Mesenchymal stem cell (in vitro differentiated cells and primary cell): ENCODE measurements at regions not wholly inside any gene's neighbourhood (a gene's known extent, or its start where the extent isn't known, plus 50 kb on each side); places are given as distances from the start of the nearest gene placed in this dataset.

ENCODE experiments used
- DNase-seq: peaks from one replicate; pipeline ENCODE4 v3.0.0-alpha.2; 2013
- H2AFZ ChIP-seq: one replicate; pipeline ENCODE4 v1.6.1; 2013; ENCODE audit warnings: low read depth, mild to moderate bottlenecking, control low read depth, inconsistent platforms, low read length, moderate library complexity
- H2AK5ac ChIP-seq: 2 replicates; pipeline ENCODE4 v1.6.1; 2013; ENCODE audit warnings: low read length, moderate library complexity, mild to moderate bottlenecking, inconsistent platforms; ENCODE audit not compliant: severe bottlenecking
- H2BK120ac ChIP-seq: one replicate; pipeline ENCODE4 v1.6.1; 2013; ENCODE audit warnings: low read depth, mild to moderate bottlenecking, inconsistent platforms, low read length, moderate library complexity
- H2BK12ac ChIP-seq, 2 experiments: one replicate each; pipeline ENCODE4 v1.6.1; 2013; ENCODE audit warnings: inconsistent platforms in 2 of 2, low read length in 2 of 2, mild to moderate bottlenecking in 2 of 2, moderate library complexity in 2 of 2, control low read depth in 1 of 2
- H2BK15ac ChIP-seq: one replicate; pipeline ENCODE4 v1.6.1; 2013; ENCODE audit warnings: mild to moderate bottlenecking, low read depth, inconsistent platforms; ENCODE audit not compliant: poor library complexity, severe bottlenecking
- H2BK5ac ChIP-seq: 2 replicates; pipeline ENCODE4 v1.6.1; 2013; ENCODE audit warnings: low read depth, mild to moderate bottlenecking, low read length, control low read depth, inconsistent platforms; ENCODE audit not compliant: poor library complexity, severe bottlenecking
- H3K14ac ChIP-seq, 2 experiments: one replicate each; pipeline ENCODE4 v1.6.1; 2013; ENCODE audit warnings: inconsistent platforms in 2 of 2, low read length in 2 of 2, control low read depth in 1 of 2, mild to moderate bottlenecking in 1 of 2, moderate library complexity in 1 of 2
- H3K18ac ChIP-seq, 2 experiments: one replicate each; pipeline ENCODE4 v1.6.1; 2013; ENCODE audit warnings: inconsistent platforms in 2 of 2, low read length in 2 of 2, control low read depth in 1 of 2, low read depth in 1 of 2, mild to moderate bottlenecking in 1 of 2
- H3K23ac ChIP-seq, 2 experiments: one replicate each; pipeline ENCODE4 v1.6.1; 2013; ENCODE audit warnings: inconsistent platforms in 2 of 2, low read length in 2 of 2, mild to moderate bottlenecking in 2 of 2, moderate library complexity in 2 of 2, control low read depth in 1 of 2
- H3K27ac ChIP-seq: 2 replicates; pipeline ENCODE4 v1.5.1; 2013; ENCODE audit warnings: mild to moderate bottlenecking, moderate library complexity, low read length, control low read depth, inconsistent platforms; ENCODE audit not compliant: poor library complexity, severe bottlenecking
- H3K27me3 ChIP-seq, 2 experiments: 2 replicates each; pipeline versions ENCODE4 v1.6.1 to v1.7.0; 2013; ENCODE audit warnings: low read length in 2 of 2, mild to moderate bottlenecking in 2 of 2, moderate library complexity in 2 of 2, control low read depth in 1 of 2, inconsistent platforms in 1 of 2; ENCODE audit not compliant: control insufficient read depth in 1 of 2, insufficient read depth in 1 of 2
- H3K36me3 ChIP-seq, 2 experiments: 2 replicates each; pipeline versions ENCODE4 v1.6.1 to v1.7.0; 2013; ENCODE audit warnings: low read length in 2 of 2, control low read depth in 1 of 2, inconsistent platforms in 1 of 2, low read depth in 1 of 2, mild to moderate bottlenecking in 1 of 2; ENCODE audit not compliant: insufficient read depth in 2 of 2, control insufficient read depth in 1 of 2
- H3K4ac ChIP-seq, 2 experiments: one replicate each; pipeline ENCODE4 v1.6.1; 2013; ENCODE audit warnings: inconsistent platforms in 2 of 2, low read length in 2 of 2, mild to moderate bottlenecking in 2 of 2, moderate library complexity in 2 of 2, control low read depth in 1 of 2, low read depth in 1 of 2
- H3K4me1 ChIP-seq: 2 replicates; pipeline ENCODE4 v1.6.1; 2013; ENCODE audit warnings: low read depth, low read length, control low read depth; ENCODE audit not compliant: control insufficient read depth, insufficient read depth
- H3K4me2 ChIP-seq: 2 replicates; pipeline ENCODE4 v1.6.1; 2013; ENCODE audit warnings: low read length, mild to moderate bottlenecking, inconsistent platforms; ENCODE audit not compliant: poor library complexity, severe bottlenecking
- H3K4me3 ChIP-seq, 2 experiments: 2 replicates each; pipeline versions ENCODE4 v1.5.1 to v1.7.0; 2013; ENCODE audit warnings: low read length in 2 of 2, mild to moderate bottlenecking in 2 of 2, control low read depth in 1 of 2, low read depth in 1 of 2; ENCODE audit not compliant: insufficient read depth in 1 of 2
- H3K79me1 ChIP-seq: replicated peaks from 2 replicates; pipeline ENCODE4 v1.6.1; 2013; ENCODE audit warnings: mild to moderate bottlenecking, control low read depth, low read length, inconsistent platforms; ENCODE audit not compliant: poor library complexity, severe bottlenecking
- H3K9ac ChIP-seq: 2 replicates; pipeline ENCODE4 v1.7.0; 2013; ENCODE audit warnings: mild to moderate bottlenecking, low read length, moderate library complexity
- H3K9me3 ChIP-seq: 2 replicates; pipeline ENCODE4 v1.7.0; 2013; ENCODE audit warnings: mild to moderate bottlenecking, low read length; ENCODE audit not compliant: control insufficient read depth
- H4K8ac ChIP-seq: one replicate; pipeline ENCODE4 v1.6.1; 2013; ENCODE audit warnings: inconsistent platforms, mild to moderate bottlenecking, low read length, moderate library complexity
- H4K91ac ChIP-seq: one replicate; pipeline ENCODE4 v1.6.1; 2013; ENCODE audit warnings: mild to moderate bottlenecking, low read length, inconsistent platforms
- WGBS: methylation state at CpG from one replicate; pipeline ENCODE4 v1.1.7; 2013; ENCODE audit warnings: mixed read lengths; 5-methylcytosine and 5-hydroxymethylcytosine counted together

DNA sequence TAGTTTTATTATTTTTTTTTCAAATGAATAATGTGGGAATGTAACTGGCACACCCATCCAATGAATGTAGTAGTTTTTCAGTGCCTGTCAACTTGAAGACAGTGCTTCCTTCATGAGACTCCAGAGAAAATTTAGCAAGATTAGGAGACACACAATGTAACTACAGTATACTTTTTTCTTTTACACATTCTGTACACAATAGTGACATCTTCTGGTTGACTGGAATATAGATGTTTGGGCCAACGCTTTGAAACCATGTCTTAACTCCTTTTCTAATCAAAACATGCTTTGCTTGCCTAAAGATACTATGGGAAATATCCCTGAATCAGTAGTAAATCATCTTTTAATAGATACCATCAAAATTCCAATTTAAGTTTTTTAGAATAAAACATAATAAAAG lies 229.5 kb upstream of the ZC3H15 start:
- Histone ChIP-seq H4K91ac (no peak overlapping the region), H2AFZ (no peak overlapping the region), H3K9ac (no peak overlapping the region), H3K36me3 (no peaks in the 10 kb centered on the region), H4K8ac (no peak overlapping the region), H2BK5ac (no peak overlapping the region), H3K79me1 (no peaks in the 10 kb centered on the region), H2BK120ac (no peak overlapping the region), H3K4me1 (no peaks in the 10 kb centered on the region), H3K4me3 (no peak overlapping the region), H3K27me3 (no peaks in the 10 kb centered on the region), H2BK15ac (no peak overlapping the region), H3K4me2 (no peak overlapping the region), H3K27ac (no peak overlapping the region), H3K9me3 (no peaks in the 10 kb centered on the region), H3K18ac (no peak overlapping the region), H3K14ac (no peak overlapping the region), H3K23ac (no peak overlapping the region), H2AK5ac (no peak overlapping the region), H2BK12ac (no peak overlapping the region), H3K4ac (no peak overlapping the region)
- WGBS, result 20% methylated on average over 1 of the region's 1 CpG
- peak; percentile 57 for DNase-seq

DNA sequence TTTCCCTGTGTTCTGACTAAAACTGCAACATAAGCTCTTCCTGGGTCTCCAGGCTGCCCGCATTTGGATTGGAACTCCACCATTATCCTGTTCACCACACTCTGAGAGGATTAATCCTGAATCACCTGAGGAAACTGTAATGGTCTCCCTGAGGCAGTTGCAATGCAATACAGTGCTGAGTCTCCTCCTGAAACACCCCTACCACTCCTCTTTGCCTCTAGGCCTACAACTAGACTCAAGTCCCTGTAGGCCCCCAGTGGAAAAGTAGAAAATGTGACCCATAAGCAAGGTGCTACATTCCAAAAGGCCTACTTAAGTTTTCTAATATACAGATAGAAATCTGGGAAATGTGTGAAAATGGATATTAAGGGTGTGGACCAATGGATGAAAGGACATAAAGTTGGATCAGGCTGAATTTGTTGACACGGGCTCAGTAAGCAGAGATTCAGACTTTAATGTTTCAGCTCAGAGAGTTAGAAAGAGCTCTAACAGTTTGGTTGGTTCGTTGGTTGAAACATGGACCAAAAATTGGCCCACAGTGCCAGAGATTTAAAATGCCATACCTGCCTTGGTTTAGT lies 222.3 kb upstream of the ZC3H15 start:
- Histone ChIP-seq H3K23ac (no peak overlapping the region), H2BK15ac (no peak overlapping the region), H3K14ac (no peak overlapping the region), H3K4me2 (no peak overlapping the region), H2BK12ac (no peak overlapping the region), H3K4me1 (no peaks in the 10 kb centered on the region), H2BK5ac (no peak overlapping the region), H3K18ac (no peak overlapping the region), H2AK5ac (no peak overlapping the region), H2AFZ (no peak overlapping the region), H3K4me3 (no peak overlapping the region), H2BK120ac (no peak overlapping the region), H3K79me1 (no peaks in the 10 kb centered on the region), H3K27ac (no peak overlapping the region), H4K91ac (no peak overlapping the region), H4K8ac (no peak overlapping the region), H3K9me3 (no peaks in the 10 kb centered on the region), H3K36me3 (no peaks in the 10 kb centered on the region), H3K9ac (no peak overlapping the region), H3K27me3 (no peaks in the 10 kb centered on the region), H3K4ac (no peak overlapping the region)
- 92% methylated on average over 3 of the region's 3 CpGs for WGBS
- DNase-seq, result no peak

DNA sequence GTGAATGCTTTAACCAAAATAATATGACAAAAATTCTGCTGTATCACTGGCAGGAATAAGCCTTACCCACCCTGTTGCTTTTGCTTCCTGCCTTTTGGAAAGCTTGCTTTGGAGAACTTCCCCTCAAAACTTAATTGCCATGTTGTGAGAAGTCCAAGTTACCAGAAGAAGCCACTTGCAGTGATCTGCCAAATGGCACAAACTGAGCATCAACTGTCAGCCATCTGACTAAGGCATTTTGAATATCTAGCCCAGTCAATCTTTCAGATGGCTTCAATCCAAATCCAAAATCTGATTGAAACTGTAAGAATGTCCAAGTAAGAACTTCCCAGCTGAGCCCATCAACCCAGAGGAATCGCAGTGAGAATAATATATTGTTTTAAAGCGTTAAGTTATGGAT lies 216.5 kb upstream of the ZC3H15 start:
- Histone ChIP-seq H3K14ac (no peak overlapping the region), H3K23ac (no peak overlapping the region), H3K4ac (no peak overlapping the region), H2BK120ac (no peak overlapping the region), H2BK15ac (no peak overlapping the region), H3K18ac (no peak overlapping the region), H3K4me1 (no peaks in the 10 kb centered on the region), H3K79me1 (no peaks in the 10 kb centered on the region), H3K27me3 (no peaks in the 10 kb centered on the region), H2AK5ac (no peak overlapping the region), H3K9ac (no peak overlapping the region), H3K27ac (no peak overlapping the region), H4K8ac (no peak overlapping the region), H4K91ac (no peak overlapping the region), H2AFZ (no peak overlapping the region), H2BK12ac (no peak overlapping the region), H3K4me3 (no peak overlapping the region), H3K4me2 (no peak overlapping the region), H3K36me3 (no peaks in the 10 kb centered on the region), H2BK5ac (no peak overlapping the region), H3K9me3 (no peaks in the 10 kb centered on the region)
- no peak for DNase-seq
- WGBS, result no CpG with 5 or more reads among the region's 2 CpGs

DNA sequence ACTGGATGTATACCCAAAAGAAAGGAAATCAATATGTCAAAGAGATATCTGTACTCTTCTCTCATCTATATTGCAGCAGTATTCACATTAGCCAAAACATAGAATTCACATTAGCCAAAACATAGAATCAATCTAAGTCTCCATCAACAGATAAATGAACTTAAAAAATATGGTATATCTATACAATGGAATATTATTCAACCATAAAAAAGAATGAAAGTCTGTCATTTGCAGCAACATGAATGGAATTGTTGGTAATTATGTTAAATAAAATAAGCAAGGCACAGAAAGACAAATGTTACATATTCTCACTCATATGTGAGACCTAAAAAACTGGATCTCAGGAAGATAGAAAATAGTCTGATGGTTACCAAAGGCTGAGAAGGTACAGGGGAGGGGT lies 212.1 kb upstream of the ZC3H15 start:
- no peak overlapping the region for H4K91ac ChIP-seq

More for the DNA sequence above, 212.1 kb upstream of the ZC3H15 start:
- no peak overlapping the region for H3K4me3 ChIP-seq
- no peak overlapping the region for H3K14ac ChIP-seq
- no peak for DNase-seq
- H3K36me3 ChIP-seq, result no peaks in the 10 kb centered on the region
- H4K8ac ChIP-seq, result no peak overlapping the region
- no peak overlapping the region for H2AFZ ChIP-seq
- H3K4ac ChIP-seq, result no peak overlapping the region
- no peak overlapping the region for H3K9ac ChIP-seq
- H2BK12ac ChIP-seq, result no peak overlapping the region
- H2BK5ac ChIP-seq, result no peak overlapping the region
- no peak overlapping the region for H2BK15ac ChIP-seq
- no peaks in the 10 kb centered on the region for H3K9me3 ChIP-seq
- no peak overlapping the region for H3K23ac ChIP-seq
- H3K18ac ChIP-seq, result no peak overlapping the region
- H3K27ac ChIP-seq, result no peak overlapping the region
- no peak overlapping the region for H2BK120ac ChIP-seq
- no peak overlapping the region for H2AK5ac ChIP-seq
- no peak overlapping the region for H3K4me2 ChIP-seq
- no peaks in the 10 kb centered on the region for H3K27me3 ChIP-seq
- no peaks in the 10 kb centered on the region for H3K79me1 ChIP-seq
- no peaks in the 10 kb centered on the region for H3K4me1 ChIP-seq
